ENCODE measurements at regions not wholly inside any gene's neighbourhood (a gene's known extent, or its start where the extent isn't known, plus 50 kb on each side); places are given as distances from the start of the nearest gene placed in this dataset.

- Mint-ChIP-seq H3K36me3 (ENCODE audit: low read depth) (no peaks in the 10 kb centered on the region), H3K4me1 (ENCODE audit: low read depth) (no peaks in the 10 kb centered on the region), H3K27ac (no peak overlapping the region), H3K9me3 (no peaks in the 10 kb centered on the region), H3K27me3 (ENCODE audit: low read depth) (no peaks in the 10 kb centered on the region), H3K4me3 (no peak overlapping the region)
- no peak for DNase-seq (ENCODE audit: low spot score)
These were observed 178.4 kb downstream of the DHX15 start for GRCh38 chr4:24405926-24406325.

DNA sequence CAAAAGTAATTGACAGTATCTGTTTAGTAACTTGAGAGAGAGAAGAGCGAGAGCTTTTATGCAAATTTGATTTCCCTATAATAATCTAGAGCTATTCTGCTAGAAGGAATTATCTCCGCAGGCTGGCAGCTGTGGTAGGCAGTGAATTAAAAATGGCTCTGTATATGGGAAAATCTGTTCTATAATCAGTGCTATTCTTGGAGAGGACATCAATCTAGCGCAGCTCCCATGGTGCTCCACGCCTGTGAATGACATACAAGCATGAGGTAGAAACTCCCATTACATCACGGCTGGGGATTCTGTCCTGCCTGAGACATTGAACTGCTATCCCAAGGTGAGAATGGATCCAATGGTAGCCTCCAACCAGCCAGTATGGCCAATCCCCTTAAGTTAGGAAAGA is 179.0 kb downstream of the DHX15 start:
- DNase-seq (ENCODE audit: low spot score) = no peak
- Mint-ChIP-seq H3K9me3 (no peaks in the 10 kb centered on the region), H3K27me3 (ENCODE audit: low read depth) (no peaks in the 10 kb centered on the region), H3K4me1 (ENCODE audit: low read depth) (no peaks in the 10 kb centered on the region), H3K4me3 (no peak overlapping the region), H3K36me3 (ENCODE audit: low read depth) (no peaks in the 10 kb centered on the region), H3K27ac (no peak overlapping the region)

DNA sequence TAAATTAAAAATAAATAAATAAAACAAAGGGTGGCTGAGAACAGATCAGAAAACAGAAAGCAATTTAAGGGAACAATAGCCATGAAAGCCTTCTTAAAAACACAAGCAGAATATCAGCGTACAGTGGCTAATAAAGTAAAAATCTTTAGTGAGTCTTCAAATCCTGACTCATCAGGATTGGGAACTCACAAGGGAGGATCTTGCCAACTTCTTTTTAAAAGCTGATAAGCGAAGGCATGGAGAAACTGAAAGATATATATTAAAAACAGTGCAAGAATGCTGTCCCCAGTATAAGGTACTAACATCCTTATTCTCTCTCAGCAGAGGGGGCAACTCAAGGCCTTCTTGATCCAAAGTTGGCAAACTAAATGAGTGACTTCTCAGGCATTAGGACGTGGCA is 180.1 kb downstream of the DHX15 start:
- Mint-ChIP-seq H3K4me1 (ENCODE audit: low read depth) (no peaks in the 10 kb centered on the region), H3K27me3 (ENCODE audit: low read depth) (no peaks in the 10 kb centered on the region), H3K27ac (no peak overlapping the region), H3K36me3 (ENCODE audit: low read depth) (no peaks in the 10 kb centered on the region), H3K9me3 (no peaks in the 10 kb centered on the region), H3K4me3 (no peak overlapping the region)
- DNase-seq (ENCODE audit: low spot score) = no peak

GRCh38 chr4:24403265-24403664 is 181.1 kb downstream of the DHX15 start:
- H3K27ac Mint-ChIP-seq = no peak overlapping the region

GRCh38 chr4:24400537-24400936 is 183.8 kb downstream of the DHX15 start:
- no peak for DNase-seq (ENCODE audit: low spot score)
- H3K4me3 Mint-ChIP-seq = no peak overlapping the region
- H3K36me3 Mint-ChIP-seq (ENCODE audit: low read depth) = no peaks in the 10 kb centered on the region
- H3K27me3 Mint-ChIP-seq (ENCODE audit: low read depth) = no peaks in the 10 kb centered on the region
- H3K9me3 Mint-ChIP-seq = no peaks in the 10 kb centered on the region
- no peaks in the 10 kb centered on the region for H3K4me1 Mint-ChIP-seq (ENCODE audit: low read depth)
- H3K27ac Mint-ChIP-seq = no peak overlapping the region

More at GRCh38 chr4:24403265-24403664, 181.1 kb downstream of the DHX15 start:
- no peaks in the 10 kb centered on the region for H3K4me1 Mint-ChIP-seq (ENCODE audit: low read depth)
- no peaks in the 10 kb centered on the region for H3K36me3 Mint-ChIP-seq (ENCODE audit: low read depth)
- no peaks in the 10 kb centered on the region for H3K9me3 Mint-ChIP-seq
- H3K27me3 Mint-ChIP-seq (ENCODE audit: low read depth) = no peaks in the 10 kb centered on the region
- DNase-seq (ENCODE audit: low spot score) = no peak
- no peak overlapping the region for H3K4me3 Mint-ChIP-seq

DNA sequence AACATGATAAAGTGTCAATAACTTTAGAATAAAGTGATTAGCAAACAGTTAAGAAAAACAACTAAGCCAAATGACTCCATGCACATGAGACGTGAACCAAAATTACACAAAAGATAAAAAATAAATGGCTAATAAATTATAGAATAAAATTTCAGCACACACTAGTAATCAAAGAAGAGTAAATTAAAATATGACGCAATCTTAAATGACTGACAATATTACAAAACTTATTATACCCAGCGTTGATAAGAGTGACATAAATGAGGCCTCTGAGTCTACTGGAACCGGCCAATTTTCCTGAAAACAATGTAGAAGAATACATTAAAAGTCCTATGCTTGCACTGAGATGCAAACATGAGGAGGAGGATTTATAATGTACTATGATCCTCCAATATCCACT is 187.4 kb downstream of the DHX15 start:
- no peaks in the 10 kb centered on the region for H3K9me3 Mint-ChIP-seq
- DNase-seq (ENCODE audit: low spot score) = no peak
- no peak overlapping the region for H3K4me3 Mint-ChIP-seq
- no peaks in the 10 kb centered on the region for H3K27me3 Mint-ChIP-seq (ENCODE audit: low read depth)
- H3K4me1 Mint-ChIP-seq (ENCODE audit: low read depth) = no peaks in the 10 kb centered on the region
- no peaks in the 10 kb centered on the region for H3K36me3 Mint-ChIP-seq (ENCODE audit: low read depth)
- H3K27ac Mint-ChIP-seq = no peak overlapping the region

- Mint-ChIP-seq H3K4me1 (ENCODE audit: low read depth) (no peaks in the 10 kb centered on the region), H3K27me3 (ENCODE audit: low read depth) (no peaks in the 10 kb centered on the region), H3K9me3 (no peaks in the 10 kb centered on the region), H3K4me3 (no peak overlapping the region), H3K27ac (no peak overlapping the region), H3K36me3 (ENCODE audit: low read depth) (no peaks in the 10 kb centered on the region)
- no peak for DNase-seq (ENCODE audit: low spot score)
These were observed 188.4 kb downstream of the DHX15 start for GRCh38 chr4:24395937-24396336.

GRCh38 chr4:24394041-24394440 is 190.3 kb downstream of the DHX15 start:
- Mint-ChIP-seq H3K4me3 (no peak overlapping the region), H3K4me1 (ENCODE audit: low read depth) (no peaks in the 10 kb centered on the region), H3K36me3 (ENCODE audit: low read depth) (no peaks in the 10 kb centered on the region), H3K27me3 (ENCODE audit: low read depth) (no peaks in the 10 kb centered on the region), H3K9me3 (no peaks in the 10 kb centered on the region), H3K27ac (no peak overlapping the region)
- DNase-seq (ENCODE audit: low spot score) = no peak

DNA sequence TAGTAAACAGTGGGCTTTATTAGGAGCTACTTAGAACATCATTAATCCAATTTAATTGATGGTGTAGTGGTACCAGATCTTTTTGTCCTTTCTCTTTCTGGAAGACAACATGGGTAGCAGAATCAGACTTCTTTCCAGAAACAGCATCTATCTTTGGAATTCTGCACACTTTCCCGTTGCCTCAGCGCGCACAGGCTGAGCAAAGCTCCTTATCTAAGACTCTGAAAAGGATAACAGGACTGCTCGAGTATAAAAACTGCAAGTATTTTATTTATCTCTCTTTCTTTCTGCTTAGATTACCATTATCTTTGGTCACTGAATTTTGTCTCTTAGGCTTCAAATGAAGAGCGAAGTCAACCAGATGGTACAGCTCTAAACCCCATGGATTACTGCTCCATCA is 191.7 kb downstream of the DHX15 start:
- Mint-ChIP-seq H3K9me3 (no peaks in the 10 kb centered on the region), H3K27me3 (ENCODE audit: low read depth) (no peaks in the 10 kb centered on the region), H3K4me1 (ENCODE audit: low read depth) (no peaks in the 10 kb centered on the region), H3K4me3 (no peak overlapping the region), H3K27ac (no peak overlapping the region), H3K36me3 (ENCODE audit: low read depth) (no peaks in the 10 kb centered on the region)
- no peak for DNase-seq (ENCODE audit: low spot score)

- no peaks in the 10 kb centered on the region for H3K4me1 Mint-ChIP-seq (ENCODE audit: low read depth)
- H3K27ac Mint-ChIP-seq = no peak overlapping the region
- no peaks in the 10 kb centered on the region for H3K36me3 Mint-ChIP-seq (ENCODE audit: low read depth)
- H3K4me3 Mint-ChIP-seq = no peak overlapping the region
- H3K9me3 Mint-ChIP-seq = no peaks in the 10 kb centered on the region
- no peak for DNase-seq (ENCODE audit: low spot score)
- no peaks in the 10 kb centered on the region for H3K27me3 Mint-ChIP-seq (ENCODE audit: low read depth)
These were observed 202.0 kb downstream of the DHX15 start for GRCh38 chr4:24382381-24382780.

DNA sequence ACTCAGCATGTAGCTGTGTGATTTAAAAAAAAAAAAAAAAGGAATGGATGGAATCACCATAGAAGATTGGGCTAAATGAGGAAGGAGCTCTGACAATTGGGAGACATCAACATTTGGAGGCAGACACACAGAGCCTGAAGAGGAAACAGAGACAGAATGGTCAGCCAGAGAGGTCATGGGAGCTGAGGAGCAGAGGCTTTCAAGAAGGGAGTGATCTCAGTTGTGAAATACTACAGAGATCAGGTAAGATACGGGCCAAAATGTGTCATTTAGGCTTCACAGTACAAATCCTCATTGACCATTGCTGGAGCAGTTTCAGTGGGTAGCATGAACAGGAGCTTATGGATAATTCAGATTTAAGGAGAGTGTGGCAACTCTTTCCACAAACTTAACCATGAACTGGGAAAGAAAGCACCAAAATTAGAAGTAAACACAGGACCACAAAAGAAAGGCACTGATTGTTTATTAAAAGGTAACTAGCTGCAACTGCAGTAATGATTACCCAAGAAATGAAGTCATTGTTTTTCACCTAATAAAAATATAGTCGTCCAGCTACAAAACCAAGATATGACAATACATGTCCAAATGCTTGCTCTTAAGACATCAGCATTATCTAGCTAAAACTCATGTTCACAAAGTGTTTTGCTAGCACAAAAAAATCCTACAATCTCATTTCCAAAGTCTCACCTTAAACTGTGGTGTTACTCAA is 203.2 kb downstream of the DHX15 start:
- Mint-ChIP-seq H3K27me3 (ENCODE audit: low read depth) (no peaks in the 10 kb centered on the region), H3K36me3 (ENCODE audit: low read depth) (no peaks in the 10 kb centered on the region), H3K4me3 (no peak overlapping the region), H3K9me3 (no peaks in the 10 kb centered on the region), H3K27ac (no peak overlapping the region), H3K4me1 (ENCODE audit: low read depth) (no peaks in the 10 kb centered on the region)
- no peak for DNase-seq (ENCODE audit: low spot score)

DNA sequence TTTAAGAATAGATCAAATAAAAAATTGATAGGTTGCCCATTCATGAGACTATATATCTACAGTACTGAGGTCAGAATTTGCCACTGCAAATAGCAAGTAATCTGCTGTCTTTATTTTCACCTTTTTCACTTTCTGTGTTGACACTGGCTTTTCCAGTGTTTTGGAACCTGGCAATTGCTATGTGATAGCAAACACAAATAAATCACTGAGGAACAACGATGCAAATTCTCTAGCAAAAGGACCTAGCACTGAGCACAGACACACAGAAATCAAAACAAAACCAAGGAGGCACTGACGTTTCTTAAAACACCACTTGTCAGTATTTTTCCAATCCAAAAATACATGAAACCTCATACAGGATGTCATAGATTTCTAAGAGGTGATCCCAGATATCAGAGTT is 210.7 kb downstream of the DHX15 start:
- Mint-ChIP-seq H3K36me3 (ENCODE audit: low read depth) (no peaks in the 10 kb centered on the region), H3K27me3 (ENCODE audit: low read depth) (no peaks in the 10 kb centered on the region), H3K4me3 (no peak overlapping the region), H3K27ac (no peak overlapping the region), H3K9me3 (no peaks in the 10 kb centered on the region), H3K4me1 (ENCODE audit: low read depth) (no peaks in the 10 kb centered on the region)
- DNase-seq (ENCODE audit: low spot score) = no peak

DNA sequence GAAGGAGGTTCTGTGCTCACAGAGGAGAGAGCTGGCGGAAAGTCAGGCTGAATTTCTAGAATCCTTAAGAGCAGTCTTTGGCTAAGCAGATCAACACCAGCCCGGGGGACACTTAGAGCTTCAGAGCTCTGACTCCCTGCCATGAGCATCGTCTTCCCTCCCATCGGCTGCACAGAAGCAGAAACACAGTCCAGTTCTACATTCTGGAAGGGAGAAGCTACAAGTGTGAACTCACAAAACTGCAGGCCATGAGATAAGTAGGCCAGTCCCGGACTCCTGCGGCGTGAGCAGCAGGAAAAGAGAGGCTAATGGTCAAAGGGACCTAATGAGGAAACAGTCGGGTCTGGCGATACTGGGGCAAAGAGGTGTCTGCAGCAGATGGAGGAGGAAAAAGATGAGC is 211.5 kb downstream of the DHX15 start:
- no peak overlapping the region for H3K4me3 Mint-ChIP-seq
- H3K9me3 Mint-ChIP-seq = no peaks in the 10 kb centered on the region

DNA sequence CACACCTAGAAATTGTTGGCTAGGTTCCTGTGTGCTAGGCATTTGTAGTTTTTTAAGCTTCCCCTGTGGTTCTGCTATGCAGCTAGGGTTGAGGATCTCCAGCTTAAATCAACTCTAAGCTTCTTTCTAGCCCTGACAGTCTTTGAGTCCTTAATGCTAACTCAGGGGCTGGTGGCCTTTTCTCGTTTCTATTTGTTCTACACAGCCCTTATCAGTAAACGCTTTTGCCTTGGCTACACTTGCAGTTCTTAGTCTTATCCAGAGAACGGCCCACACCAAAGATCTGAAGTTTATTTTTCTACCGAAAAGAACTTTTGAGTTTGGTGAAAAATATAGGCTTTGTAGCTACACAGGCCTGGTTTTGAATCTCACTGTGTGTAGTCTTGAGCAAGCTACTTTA is 212.0 kb downstream of the DHX15 start:
- Mint-ChIP-seq H3K4me1 (ENCODE audit: low read depth) (no peaks in the 10 kb centered on the region), H3K27ac (no peak overlapping the region), H3K9me3 (no peaks in the 10 kb centered on the region), H3K36me3 (ENCODE audit: low read depth) (no peaks in the 10 kb centered on the region), H3K27me3 (ENCODE audit: low read depth) (no peaks in the 10 kb centered on the region), H3K4me3 (no peak overlapping the region)
- no peak for DNase-seq (ENCODE audit: low spot score)

More for the DNA sequence above, 211.5 kb downstream of the DHX15 start:
- H3K27ac Mint-ChIP-seq = no peak overlapping the region
- H3K27me3 Mint-ChIP-seq (ENCODE audit: low read depth) = no peaks in the 10 kb centered on the region
- no peak for DNase-seq (ENCODE audit: low spot score)
- no peaks in the 10 kb centered on the region for H3K4me1 Mint-ChIP-seq (ENCODE audit: low read depth)
- H3K36me3 Mint-ChIP-seq (ENCODE audit: low read depth) = no peaks in the 10 kb centered on the region

- no peak overlapping the region for H3K4me3 Mint-ChIP-seq
- H3K9me3 Mint-ChIP-seq = no peaks in the 10 kb centered on the region
- no peak overlapping the region for H3K27ac Mint-ChIP-seq
- H3K4me1 Mint-ChIP-seq (ENCODE audit: low read depth) = no peaks in the 10 kb centered on the region
- H3K36me3 Mint-ChIP-seq (ENCODE audit: low read depth) = no peaks in the 10 kb centered on the region
- DNase-seq (ENCODE audit: low spot score) = no peak
- H3K27me3 Mint-ChIP-seq (ENCODE audit: low read depth) = no peaks in the 10 kb centered on the region
These were observed 213.9 kb downstream of the DHX15 start for GRCh38 chr4:24370421-24370820.
